ENCODE measurements at regions not wholly inside any gene's neighbourhood (a gene's known extent, or its start where the extent isn't known, plus 50 kb on each side); places are given as distances from the start of the nearest gene placed in this dataset.
"Not testable (repeated sequence)": the region's sequence is repeated elsewhere in the genome, so short reads cannot be mapped to it uniquely, and the experiment has no call there.

GRCh38 chr3:14272959-14273560 lies 94.4 kb downstream of the LSM3 start:
- DNase-seq (ENCODE audit: low read depth in 2 of 2), result not testable (repeated sequence)

GRCh38 chr3:14273901-14274611 lies 95.4 kb downstream of the LSM3 start:
- DNase-seq (ENCODE audit: low read depth in 2 of 2), result no peak

- no peak for DNase-seq (ENCODE audit: low read depth in 2 of 2)
These were observed 96.0 kb downstream of the LSM3 start for GRCh38 chr3:14274612-14274936.

GRCh38 chr3:14274999-14275961 lies 96.7 kb downstream of the LSM3 start:
- no peak for DNase-seq (ENCODE audit: low read depth in 2 of 2)

GRCh38 chr3:14275962-14276909 lies 97.6 kb downstream of the LSM3 start:
- DNase-seq (ENCODE audit: low read depth in 2 of 2), result no peak

GRCh38 chr3:14277557-14277956 lies 98.9 kb downstream of the LSM3 start:
- no peak for DNase-seq (ENCODE audit: low read depth in 2 of 2)

GRCh38 chr3:14278265-14278798 lies 99.7 kb downstream of the LSM3 start:
- no peak for DNase-seq (ENCODE audit: low read depth in 2 of 2)

GRCh38 chr3:14278799-14279625 lies 100.4 kb downstream of the LSM3 start:
- DNase-seq (ENCODE audit: low read depth in 2 of 2), result no peak

GRCh38 chr3:14279626-14280061 lies 101.0 kb downstream of the LSM3 start:
- no peak for DNase-seq (ENCODE audit: low read depth in 2 of 2)

GRCh38 chr3:14280326-14280725 lies 101.7 kb downstream of the LSM3 start:
- DNase-seq (ENCODE audit: low read depth in 2 of 2), result no peak

- no peak for DNase-seq (ENCODE audit: low read depth in 2 of 2)
These were observed 102.4 kb downstream of the LSM3 start for GRCh38 chr3:14281053-14281452.

GRCh38 chr3:14282001-14282705 lies 103.5 kb downstream of the LSM3 start:
- no peak for DNase-seq (ENCODE audit: low read depth in 2 of 2)

GRCh38 chr3:14282706-14283075 lies 104.1 kb downstream of the LSM3 start:
- DNase-seq (ENCODE audit: low read depth in 2 of 2), result no peak

GRCh38 chr3:14283092-14283812 lies 104.6 kb downstream of the LSM3 start:
- DNase-seq (ENCODE audit: low read depth in 2 of 2), result no peak

- DNase-seq (ENCODE audit: low read depth in 2 of 2), result peak in 1 of 2 experiments; percentile 25
These were observed 105.3 kb downstream of the LSM3 start for GRCh38 chr3:14283813-14284438.

GRCh38 chr3:14284694-14285547 lies 106.3 kb downstream of the LSM3 start:
- no peak for DNase-seq (ENCODE audit: low read depth in 2 of 2)

- DNase-seq (ENCODE audit: low read depth in 2 of 2), result no peak
These were observed 106.9 kb downstream of the LSM3 start for GRCh38 chr3:14285548-14285925.

Measured in fibroblast of skin of left biceps (primary cell).